ENCODE measurements at regions not wholly inside any gene's neighbourhood (a gene's known extent, or its start where the extent isn't known, plus 50 kb on each side); places are given as distances from the start of the nearest gene placed in this dataset.

- H2BK15ac ChIP-seq (ENCODE audit: low read length) = no peak overlapping the region
- ChIA-PET POLR2A (ENCODE audit: partially characterized antibody) (no interaction called here), CTCF (ENCODE audit: partially characterized antibody) (interaction anchor here (0.6 kb wide), 1 partner anchor 801 kb away, joined by 3 read pairs; no protein-coding TSS in a partner anchor)
- H3K27ac ChIP-seq (ENCODE audit: low read depth, low read length) = no peak overlapping the region
- no peak overlapping the region for H2AFZ ChIP-seq (ENCODE audit: low read length)
- no peak overlapping the region for H4K5ac ChIP-seq (ENCODE audit: insufficient read length, low read depth, low read length)
- H3K27me3 ChIP-seq (replicated peaks in 1 of 4; ENCODE audit: control insufficient read depth in 3 of 4, extremely low read depth in 1 of 4, insufficient read depth in 3 of 4, low read length in 3 of 4) = no peaks in the 10 kb centered on the region
- peaks cover 0 to 7% (median 3%) of the 10 kb centered on the region in 4 experiments; a peak in 3 of 7 replicates for H3K4me1 ChIP-seq (replicated peaks in 1 of 4; ENCODE audit: control insufficient read depth in 3 of 4, insufficient read depth in 4 of 4, low read length in 3 of 4)
- H2BK20ac ChIP-seq (ENCODE audit: low read length) = no peak overlapping the region
- H3K36me3 ChIP-seq (ENCODE audit: control insufficient read depth in 2 of 4, insufficient read depth in 4 of 4, low read length in 3 of 4) = no peaks in the 10 kb centered on the region
- DNase-seq (ENCODE audit: low read depth in 1 of 2, low spot score in 2 of 2) (no peak), FAIRE-seq (no peak)
- H4K91ac ChIP-seq (replicated peaks; ENCODE audit: insufficient read length, low read length) = no peak overlapping the region
- no peak overlapping the region for H2AK5ac ChIP-seq (ENCODE audit: low read depth, low read length)
- H3K56ac ChIP-seq (replicated peaks; ENCODE audit: insufficient read length, low read depth, low read length) = no peak overlapping the region
- no peak overlapping the region for H4K8ac ChIP-seq (ENCODE audit: extremely low read depth, insufficient read depth, low read length)
- no peak overlapping the region for H2BK5ac ChIP-seq (ENCODE audit: low read depth, low read length)
- no peak overlapping the region for H3K9ac ChIP-seq (replicated peaks in 1 of 4; ENCODE audit: extremely low read depth in 1 of 4, low read depth in 3 of 4, low read length in 3 of 4)
- no peak overlapping the region for H3K14ac ChIP-seq (ENCODE audit: insufficient read length)
- H3K23me2 ChIP-seq (ENCODE audit: low read depth, low read length) = no peaks in the 10 kb centered on the region
- no peak overlapping the region for H3K23ac ChIP-seq (ENCODE audit: insufficient read length)
- no peaks in the 10 kb centered on the region for H4K20me1 ChIP-seq (replicated peaks in 1 of 2; ENCODE audit: control insufficient read depth in 1 of 2, insufficient read depth in 2 of 2, low read length in 2 of 2)
- H2BK12ac ChIP-seq (ENCODE audit: low read depth, low read length) = no peak overlapping the region
- no peak overlapping the region for H3K18ac ChIP-seq (ENCODE audit: extremely low read depth, low read length)
- H3K79me2 ChIP-seq (ENCODE audit: control insufficient read depth in 1 of 2, insufficient read depth in 2 of 2, low read length in 2 of 2) = no peaks in the 10 kb centered on the region
- no peak overlapping the region for H3K4ac ChIP-seq (replicated peaks; ENCODE audit: insufficient read length, low read depth, low read length)
- H3K9me3 ChIP-seq (ENCODE audit: insufficient read depth in 2 of 2, low read depth in 1 of 2, low read length in 1 of 2) = no peaks in the 10 kb centered on the region
- H2BK120ac ChIP-seq (replicated peaks; ENCODE audit: low read depth, low read length) = no peak overlapping the region
- H3K79me1 ChIP-seq (ENCODE audit: low read depth, low read length) = no peaks in the 10 kb centered on the region
- 92% methylated on average over 3 of the region's 3 CpGs; no CpG with 5 or more reads in 1 of the 2 experiments for WGBS, 2 experiments (ENCODE audit: extremely low coverage in 1 of 2, insufficient coverage in 1 of 2, insufficient read length in 1 of 2, insufficient replicate concordance in 2 of 2, low coverage in 1 of 2, low lambda C conversion rate in 2 of 2, missing lambda C conversion rate in 1 of 2)
- H3K4me2 ChIP-seq (ENCODE audit: insufficient read depth in 1 of 2, low read depth in 2 of 2, low read length in 2 of 2) = no peak overlapping the region
- no peak overlapping the region for H3K4me3 ChIP-seq (ENCODE audit: extremely low read depth in 1 of 4, insufficient read depth in 2 of 4, low read depth in 3 of 4, low read length in 4 of 4)
- TF ChIP-seq, protein P1, sequence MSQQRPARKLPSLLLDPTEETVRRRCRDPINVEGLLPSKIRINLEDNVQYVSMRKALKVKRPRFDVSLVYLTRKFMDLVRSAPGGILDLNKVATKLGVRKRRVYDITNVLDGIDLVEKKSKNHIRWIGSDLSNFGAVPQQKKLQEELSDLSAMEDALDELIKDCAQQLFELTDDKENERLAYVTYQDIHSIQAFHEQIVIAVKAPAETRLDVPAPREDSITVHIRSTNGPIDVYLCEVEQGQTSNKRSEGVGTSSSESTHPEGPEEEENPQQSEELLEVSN (IDR thresholded peaks at IDR 0.05) = no peak
- TF ChIP-seq SP1 (IDR thresholded peaks at IDR 0.05; ENCODE audit: low read depth, low read length) (no peak), JUND (IDR thresholded peaks at IDR 0.05; ENCODE audit: low read length) (no peak), CBX8 (IDR thresholded peaks at IDR 0.05; ENCODE audit: borderline replicate concordance, low read depth, low read length) (no peak)
Measured at GRCh38 chr6:98292810-98293209, 541.6 kb upstream of the POU3F2 start.
